H9 (cell line): ENCODE measurements at regions not wholly inside any gene's neighbourhood (a gene's known extent, or its start where the extent isn't known, plus 50 kb on each side); places are given as distances from the start of the nearest gene placed in this dataset.

Experiments
- DNase-seq: peaks from one replicate; pipeline ENCODE4 v3.0.0-alpha.2; 2017
- H2AFZ ChIP-seq: one replicate; pipeline ENCODE4 v1.6.1; 2013; ENCODE audit warnings: mild to moderate bottlenecking, low read length, control low read depth, moderate library complexity
- H2AK5ac ChIP-seq: 2 replicates; pipeline ENCODE4 v1.6.1; 2013; ENCODE audit warnings: low read length, control low read depth, mixed read lengths; ENCODE audit not compliant: insufficient read length
- H2BK120ac ChIP-seq: one replicate; pipeline ENCODE4 v1.6.1; 2013; ENCODE audit warnings: low read depth, mild to moderate bottlenecking, low read length, control low read depth, inconsistent platforms; ENCODE audit not compliant: poor library complexity, severe bottlenecking
- H2BK12ac ChIP-seq: 2 replicates; pipeline ENCODE4 v1.6.1; 2013; ENCODE audit warnings: low read length, control low read depth, mixed read lengths, low read depth; ENCODE audit not compliant: insufficient read length
- H2BK15ac ChIP-seq: 2 replicates; pipeline ENCODE4 v1.6.1; 2013; ENCODE audit warnings: low read depth, low read length, control low read depth
- H2BK20ac ChIP-seq: one replicate; pipeline ENCODE4 v1.6.1; 2013; ENCODE audit warnings: low read depth, mild to moderate bottlenecking, low read length, control low read depth, inconsistent platforms; ENCODE audit not compliant: poor library complexity, severe bottlenecking
- H2BK5ac ChIP-seq: 2 replicates; pipeline ENCODE4 v1.6.1; 2013; ENCODE audit warnings: low read length, control low read depth, mixed read lengths; ENCODE audit not compliant: insufficient read length
- H3K14ac ChIP-seq: 2 replicates; pipeline ENCODE4 v1.6.1; 2013; ENCODE audit warnings: low read length, control low read depth; ENCODE audit not compliant: insufficient read depth
- H3K18ac ChIP-seq: 2 replicates; pipeline ENCODE4 v1.6.1; 2013; ENCODE audit warnings: low read depth, mild to moderate bottlenecking, mixed read lengths, low read length, control low read depth; ENCODE audit not compliant: insufficient read length
- H3K23ac ChIP-seq: 2 replicates; pipeline ENCODE4 v1.6.1; 2013; ENCODE audit warnings: low read length, control low read depth, mixed read lengths, low read depth; ENCODE audit not compliant: insufficient read length
- H3K23me2 ChIP-seq: 2 replicates; pipeline ENCODE4 v1.6.1; 2013; ENCODE audit warnings: low read depth, mild to moderate bottlenecking, mixed read lengths, low read length, control low read depth; ENCODE audit not compliant: insufficient read length, poor library complexity, severe bottlenecking
- H3K27ac ChIP-seq: 2 replicates; pipeline ENCODE4 v1.5.1; 2013; ENCODE audit warnings: low read length, control low read depth, mixed read lengths, low read depth; ENCODE audit not compliant: insufficient read length
- H3K27me3 ChIP-seq: 2 replicates; pipeline ENCODE4 v1.6.1; 2013; ENCODE audit warnings: low read length, control low read depth, inconsistent platforms; ENCODE audit not compliant: insufficient read depth
- H3K4ac ChIP-seq: 2 replicates; pipeline ENCODE4 v1.6.1; 2013; ENCODE audit warnings: low read depth, mild to moderate bottlenecking, control low read depth, inconsistent platforms, low read length, moderate library complexity
- H3K4me1 ChIP-seq: 2 replicates; pipeline ENCODE4 v1.6.1; 2013; ENCODE audit warnings: low read length, control low read depth, inconsistent platforms; ENCODE audit not compliant: insufficient read depth
- H3K4me2 ChIP-seq: 2 replicates; pipeline ENCODE4 v1.6.1; 2013; ENCODE audit warnings: low read length, control low read depth, mixed read lengths; ENCODE audit not compliant: insufficient read length, insufficient read depth
- H3K56ac ChIP-seq: 2 replicates; pipeline ENCODE4 v1.6.1; 2013; ENCODE audit warnings: low read depth, mild to moderate bottlenecking, mixed read lengths, low read length, control low read depth; ENCODE audit not compliant: insufficient read length
- H3K79me1 ChIP-seq: 2 replicates; pipeline ENCODE4 v1.6.1; 2013; ENCODE audit warnings: low read depth, mild to moderate bottlenecking, moderate library complexity, low read length, control low read depth, inconsistent platforms; ENCODE audit not compliant: insufficient read depth, poor library complexity, severe bottlenecking
- H3K79me2 ChIP-seq: 2 replicates; pipeline ENCODE4 v1.6.1; 2013; ENCODE audit warnings: low read length, control low read depth, inconsistent platforms; ENCODE audit not compliant: insufficient read depth
- H3K9ac ChIP-seq: 2 replicates; pipeline ENCODE4 v1.6.1; 2013; ENCODE audit warnings: low read length, control low read depth, mixed read lengths; ENCODE audit not compliant: insufficient read length; ENCODE audit errors: extremely low read depth
- H3K9me3 ChIP-seq: one replicate; pipeline ENCODE4 v1.6.1; 2013; ENCODE audit warnings: low read depth, low read length, inconsistent platforms; ENCODE audit not compliant: control insufficient read depth
- H3T11ph ChIP-seq: one replicate; pipeline ENCODE4 v1.6.1; 2013; ENCODE audit warnings: mild to moderate bottlenecking, low read length, control low read depth, inconsistent platforms
- H4K20me1 ChIP-seq: one replicate; pipeline ENCODE4 v1.6.1; 2013; ENCODE audit not compliant: control insufficient read depth, insufficient read length, insufficient read depth
- H4K5ac ChIP-seq: 2 replicates; pipeline ENCODE4 v1.6.1; 2013; ENCODE audit warnings: low read depth, mild to moderate bottlenecking, mixed read lengths, low read length, control low read depth; ENCODE audit not compliant: insufficient read length
- H4K8ac ChIP-seq: replicated peaks from 2 replicates; pipeline ENCODE4 v1.6.1; 2013; ENCODE audit warnings: low read length, control low read depth, mixed read lengths, low read depth; ENCODE audit not compliant: insufficient read length
- H4K91ac ChIP-seq: 2 replicates; pipeline ENCODE4 v1.6.1; 2013; ENCODE audit warnings: low read depth, mild to moderate bottlenecking, moderate library complexity, mixed read lengths, low read length, control low read depth; ENCODE audit not compliant: insufficient read length
- H3K27ac Mint-ChIP-seq, 3 experiments: 2 replicates in 2 of 3; 3 replicates in 1 of 3; pipeline ENCODE4 v1.8.0; 2020 to 2021; ENCODE audit warnings: mixed read lengths in 3 of 3, mild to moderate bottlenecking in 1 of 3, moderate library complexity in 1 of 3
- H3K27me3 Mint-ChIP-seq: 2 replicates; pipeline ENCODE4 v1.8.0; 2021; ENCODE audit warnings: low read depth, mild to moderate bottlenecking, moderate library complexity, mixed read lengths
- H3K36me3 Mint-ChIP-seq, 3 experiments: 2 replicates in 2 of 3; 3 replicates in 1 of 3; pipeline ENCODE4 v1.8.0; 2020 to 2021; ENCODE audit warnings: low read depth in 3 of 3, mixed read lengths in 3 of 3; ENCODE audit not compliant: insufficient read depth in 1 of 3
- H3K4me1 Mint-ChIP-seq, 2 experiments: 2 replicates each; pipeline ENCODE4 v1.8.0; 2020; ENCODE audit warnings: mixed read lengths in 2 of 2
- H3K4me3 Mint-ChIP-seq, 2 experiments: 2 replicates in 1 of 2; 3 replicates in 1 of 2; pipeline ENCODE4 v1.8.0; 2020 to 2021; ENCODE audit warnings: mild to moderate bottlenecking in 2 of 2, mixed read lengths in 2 of 2, moderate library complexity in 1 of 2
- H3K9me3 Mint-ChIP-seq, 2 experiments: 2 replicates in 1 of 2; 3 replicates in 1 of 2; pipeline ENCODE4 v1.8.0; 2020; ENCODE audit warnings: mild to moderate bottlenecking in 2 of 2, mixed read lengths in 2 of 2, moderate library complexity in 1 of 2
- WGBS: extraction: QIAGEN DNeasy Blood & Tissue Kit; methylation state at CpG from one replicate; pipeline ENCODE4 v1.1.7; 2013; ENCODE audit warnings: missing lambda C conversion rate, low lambda C conversion rate, mixed read lengths; ENCODE audit not compliant: insufficient read length; ENCODE audit errors: extremely low coverage; 5-methylcytosine and 5-hydroxymethylcytosine counted together
- TF ChIP-seq, protein P1 (sequence below): fragments of 200-600 bp; sonication (generic); conservative IDR thresholded peaks from 3 replicates; pipeline ENCODE4 v1.8.0; 2021; ENCODE audit warnings: antibody characterized with exemption, mild to moderate bottlenecking

GRCh38 chr5:58088941-58089340 is 370.9 kb downstream of the PLK2 start:
- Histone ChIP-seq H2AFZ (no peak overlapping the region), H2BK120ac (no peak overlapping the region)

More at GRCh38 chr5:58088941-58089340, 370.9 kb downstream of the PLK2 start:
- Histone ChIP-seq H3K18ac (no peak overlapping the region), H2BK5ac (no peak overlapping the region), H2BK15ac (no peak overlapping the region), H3K56ac (no peak overlapping the region), H3K4me2 (no peak overlapping the region), H3K27ac (no peak overlapping the region), H4K91ac (no peak overlapping the region), H3T11ph (no peak overlapping the region), H3K23me2 (no peaks in the 10 kb centered on the region), H3K9me3 (no peaks in the 10 kb centered on the region), H2AK5ac (no peak overlapping the region), H2BK12ac (no peak overlapping the region), H3K79me1 (no peaks in the 10 kb centered on the region), H3K79me2 (no peaks in the 10 kb centered on the region), H4K8ac (no peak overlapping the region), H3K4ac (no peak overlapping the region), H3K9ac (no peak overlapping the region), H4K5ac (no peak overlapping the region), H3K14ac (no peak overlapping the region), H4K20me1 (no peaks in the 10 kb centered on the region), H2BK20ac (no peak overlapping the region), H3K27me3 (no peaks in the 10 kb centered on the region), H3K4me1 (no peaks in the 10 kb centered on the region; the same call in 1 of the 2 replicates), H3K23ac (no peak overlapping the region)
- H3K9me3 Mint-ChIP-seq: no peaks in the 10 kb centered on the region
- H3K36me3 Mint-ChIP-seq: no peaks in the 10 kb centered on the region; a peak in 1 of 7 replicates
- H3K27me3 Mint-ChIP-seq: no peaks in the 10 kb centered on the region
- WGBS: no CpG with 5 or more reads among the region's 5 CpGs
- TF ChIP-seq, protein P1, sequence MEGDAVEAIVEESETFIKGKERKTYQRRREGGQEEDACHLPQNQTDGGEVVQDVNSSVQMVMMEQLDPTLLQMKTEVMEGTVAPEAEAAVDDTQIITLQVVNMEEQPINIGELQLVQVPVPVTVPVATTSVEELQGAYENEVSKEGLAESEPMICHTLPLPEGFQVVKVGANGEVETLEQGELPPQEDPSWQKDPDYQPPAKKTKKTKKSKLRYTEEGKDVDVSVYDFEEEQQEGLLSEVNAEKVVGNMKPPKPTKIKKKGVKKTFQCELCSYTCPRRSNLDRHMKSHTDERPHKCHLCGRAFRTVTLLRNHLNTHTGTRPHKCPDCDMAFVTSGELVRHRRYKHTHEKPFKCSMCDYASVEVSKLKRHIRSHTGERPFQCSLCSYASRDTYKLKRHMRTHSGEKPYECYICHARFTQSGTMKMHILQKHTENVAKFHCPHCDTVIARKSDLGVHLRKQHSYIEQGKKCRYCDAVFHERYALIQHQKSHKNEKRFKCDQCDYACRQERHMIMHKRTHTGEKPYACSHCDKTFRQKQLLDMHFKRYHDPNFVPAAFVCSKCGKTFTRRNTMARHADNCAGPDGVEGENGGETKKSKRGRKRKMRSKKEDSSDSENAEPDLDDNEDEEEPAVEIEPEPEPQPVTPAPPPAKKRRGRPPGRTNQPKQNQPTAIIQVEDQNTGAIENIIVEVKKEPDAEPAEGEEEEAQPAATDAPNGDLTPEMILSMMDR: no peak
- no peak overlapping the region for H3K27ac Mint-ChIP-seq
- H3K4me3 Mint-ChIP-seq: no peak overlapping the region
- no peaks in the 10 kb centered on the region; a peak in 1 of 4 replicates for H3K4me1 Mint-ChIP-seq
- DNase-seq: no peak
